Mucosa of rectum (tissue), 2 donors: ENCODE measurements at regions not wholly inside any gene's neighbourhood (a gene's known extent, or its start where the extent isn't known, plus 50 kb on each side); places are given as distances from the start of the nearest gene placed in this dataset.
A peak's percentile ranks its signal among the peaks of the same experiment; 100 is the strongest.
"Not testable (repeated sequence)": the region's sequence is repeated elsewhere in the genome, so short reads cannot be mapped to it uniquely, and the experiment has no call there.

Experiments
- H3K27ac ChIP-seq, 2 donors: one replicate each; pipeline ENCODE4 v1.7.0; 2013; ENCODE audit warnings: inconsistent platforms in 2 of 2, low read depth in 2 of 2, low read length in 2 of 2
- H3K27me3 ChIP-seq, 2 donors: one replicate each; pipeline ENCODE4 v1.7.0; 2013; ENCODE audit warnings: low read length in 2 of 2; ENCODE audit not compliant: control insufficient read depth in 2 of 2, insufficient read depth in 2 of 2
- H3K36me3 ChIP-seq, 2 donors: one replicate each; pipeline ENCODE4 v1.7.0; 2013; ENCODE audit warnings: low read length in 2 of 2; ENCODE audit not compliant: control insufficient read depth in 2 of 2, insufficient read depth in 2 of 2
- H3K4me1 ChIP-seq, 2 donors: one replicate each; pipeline ENCODE4 v1.7.0; 2013; ENCODE audit warnings: low read length in 2 of 2, mild to moderate bottlenecking in 1 of 2; ENCODE audit not compliant: control insufficient read depth in 2 of 2, insufficient read depth in 2 of 2
- H3K4me3 ChIP-seq, 2 donors: one replicate each; pipeline ENCODE4 v1.7.0; 2013; ENCODE audit warnings: low read length in 2 of 2
- H3K9ac ChIP-seq, 2 donors: one replicate each; pipeline ENCODE4 v1.7.0; 2013; ENCODE audit warnings: low read length in 2 of 2, low read depth in 1 of 2, mild to moderate bottlenecking in 1 of 2
- H3K9me3 ChIP-seq, 2 donors: one replicate each; pipeline ENCODE4 v1.7.0; 2013; ENCODE audit warnings: low read length in 2 of 2; ENCODE audit not compliant: control insufficient read depth in 2 of 2
- donor health status: healthy.
- donor health status: Normal muscosa, but diverticular disease.

- H3K4me3 ChIP-seq, result no peak overlapping the region
- peaks cover 2 to 13% of the 10 kb centered on the region in 2 donors for H3K4me1 ChIP-seq
- no peaks in the 10 kb centered on the region for H3K9me3 ChIP-seq
- H3K27ac ChIP-seq, result no peak overlapping the region
- no peaks in the 10 kb centered on the region for H3K27me3 ChIP-seq
- no peaks in the 10 kb centered on the region for H3K36me3 ChIP-seq
- no peak overlapping the region for H3K9ac ChIP-seq
These were observed 129.9 kb upstream of the TGFBR2 start for GRCh38 chr3:30476368-30477084.

GRCh38 chr3:30477149-30477921 is 129.1 kb upstream of the TGFBR2 start:
- Histone ChIP-seq H3K4me1 (peaks cover 2 to 13% of the 10 kb centered on the region in 2 donors), H3K4me3 (no peak overlapping the region), H3K9me3 (no peaks in the 10 kb centered on the region), H3K36me3 (no peaks in the 10 kb centered on the region), H3K27ac (no peak overlapping the region), H3K9ac (no peak overlapping the region), H3K27me3 (no peaks in the 10 kb centered on the region)

- H3K9me3 ChIP-seq, H3K4me3 ChIP-seq, H3K27me3 ChIP-seq, H3K9ac ChIP-seq, H3K36me3 ChIP-seq: not testable (repeated sequence)
- Histone ChIP-seq H3K27ac (peak overlapping the region in 1 of 2 donors; percentile 11), H3K4me1 (peaks cover 2 to 13% of the 10 kb centered on the region in 2 donors)
These were observed 126.7 kb upstream of the TGFBR2 start for GRCh38 chr3:30479737-30480136.

- peaks cover 2 to 13% of the 10 kb centered on the region in 2 donors for H3K4me1 ChIP-seq
- H3K9me3 ChIP-seq, H3K9ac ChIP-seq, H3K27ac ChIP-seq, H3K4me3 ChIP-seq, H3K36me3 ChIP-seq, H3K27me3 ChIP-seq: not testable (repeated sequence)
These were observed 126.2 kb upstream of the TGFBR2 start for GRCh38 chr3:30480156-30480555.

GRCh38 chr3:30480587-30480986 is 125.8 kb upstream of the TGFBR2 start:
- no peaks in the 10 kb centered on the region for H3K9me3 ChIP-seq
- H3K27me3 ChIP-seq, result no peaks in the 10 kb centered on the region
- H3K4me3 ChIP-seq, result peak overlapping the region in 1 of 2 donors; percentile 2
- peaks cover 2 to 13% of the 10 kb centered on the region in 2 donors for H3K4me1 ChIP-seq
- no peak overlapping the region for H3K9ac ChIP-seq
- H3K27ac ChIP-seq, result no peak overlapping the region
- no peaks in the 10 kb centered on the region for H3K36me3 ChIP-seq

- H3K4me3 ChIP-seq, result no peak overlapping the region
- H3K9me3 ChIP-seq, result no peaks in the 10 kb centered on the region
- no peak overlapping the region for H3K9ac ChIP-seq
- peaks cover 2 to 13% of the 10 kb centered on the region in 2 donors for H3K4me1 ChIP-seq
- H3K27ac ChIP-seq, result no peak overlapping the region
- no peaks in the 10 kb centered on the region for H3K36me3 ChIP-seq
- H3K27me3 ChIP-seq, result no peaks in the 10 kb centered on the region
These were observed 125.2 kb upstream of the TGFBR2 start for GRCh38 chr3:30481241-30481640.

GRCh38 chr3:30484229-30484628 is 122.2 kb upstream of the TGFBR2 start:
- H3K9me3 ChIP-seq, H3K27me3 ChIP-seq, H3K36me3 ChIP-seq, H3K9ac ChIP-seq, H3K4me3 ChIP-seq, H3K27ac ChIP-seq: not testable (repeated sequence)
- H3K4me1 ChIP-seq, result peaks cover 2 to 13% of the 10 kb centered on the region in 2 donors

- H3K9me3 ChIP-seq, result no peaks in the 10 kb centered on the region
- H3K9ac ChIP-seq, result no peak overlapping the region
- H3K27ac ChIP-seq, result no peak overlapping the region
- no peak overlapping the region for H3K4me3 ChIP-seq
- H3K27me3 ChIP-seq, result no peaks in the 10 kb centered on the region
- no peaks in the 10 kb centered on the region for H3K36me3 ChIP-seq
- no peaks in the 10 kb centered on the region for H3K4me1 ChIP-seq
These were observed 120.0 kb upstream of the TGFBR2 start for GRCh38 chr3:30486368-30486767.

GRCh38 chr3:30488070-30488756 is 118.2 kb upstream of the TGFBR2 start:
- H3K36me3 ChIP-seq, result no peaks in the 10 kb centered on the region
- no peak overlapping the region for H3K4me3 ChIP-seq
- no peaks in the 10 kb centered on the region for H3K9me3 ChIP-seq
- H3K4me1 ChIP-seq, result no peaks in the 10 kb centered on the region
- no peak overlapping the region for H3K9ac ChIP-seq
- no peak overlapping the region for H3K27ac ChIP-seq
- no peaks in the 10 kb centered on the region for H3K27me3 ChIP-seq
